ENCODE measurements at regions not wholly inside any gene's neighbourhood (a gene's known extent, or its start where the extent isn't known, plus 50 kb on each side); places are given as distances from the start of the nearest gene placed in this dataset.

DNA sequence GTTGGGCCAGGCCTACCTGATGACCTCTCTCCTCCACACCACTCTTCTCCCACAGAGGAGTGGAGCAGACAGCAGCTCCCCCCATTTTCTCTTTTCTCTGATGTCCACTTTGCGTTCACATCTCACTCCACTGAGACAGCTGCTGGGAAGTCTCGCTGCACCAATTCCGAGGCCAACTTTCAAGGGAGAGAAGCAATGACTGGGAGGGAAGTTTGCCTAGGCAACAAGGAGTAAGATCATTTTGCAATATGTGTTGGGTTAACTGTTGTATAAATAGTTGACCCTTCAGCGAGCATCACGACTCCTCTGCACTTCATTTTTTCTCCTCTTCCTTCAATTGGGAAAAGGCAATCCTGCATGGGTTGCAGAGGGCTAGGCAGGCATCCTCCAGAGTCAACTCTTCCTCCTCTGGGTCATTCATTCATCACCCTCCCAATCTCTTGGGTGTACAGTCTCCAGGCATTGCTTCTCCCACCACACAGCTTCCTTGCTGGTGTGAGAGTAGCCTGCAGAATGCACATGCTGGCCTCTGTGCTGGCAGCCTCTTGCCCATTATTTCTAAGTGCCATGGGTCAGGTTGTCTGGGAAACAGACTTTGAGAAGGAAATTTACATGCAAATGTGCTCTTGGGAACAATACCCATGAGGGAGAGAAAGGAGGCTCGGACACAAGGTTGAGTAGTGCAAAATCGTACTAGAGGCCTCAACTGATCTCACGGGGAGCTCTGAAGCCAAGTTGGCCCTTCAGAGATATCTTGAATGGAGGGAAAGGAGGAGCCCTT is 75.8 kb upstream of the BCAR3 start:
- TF ChIP-seq, protein P1, sequence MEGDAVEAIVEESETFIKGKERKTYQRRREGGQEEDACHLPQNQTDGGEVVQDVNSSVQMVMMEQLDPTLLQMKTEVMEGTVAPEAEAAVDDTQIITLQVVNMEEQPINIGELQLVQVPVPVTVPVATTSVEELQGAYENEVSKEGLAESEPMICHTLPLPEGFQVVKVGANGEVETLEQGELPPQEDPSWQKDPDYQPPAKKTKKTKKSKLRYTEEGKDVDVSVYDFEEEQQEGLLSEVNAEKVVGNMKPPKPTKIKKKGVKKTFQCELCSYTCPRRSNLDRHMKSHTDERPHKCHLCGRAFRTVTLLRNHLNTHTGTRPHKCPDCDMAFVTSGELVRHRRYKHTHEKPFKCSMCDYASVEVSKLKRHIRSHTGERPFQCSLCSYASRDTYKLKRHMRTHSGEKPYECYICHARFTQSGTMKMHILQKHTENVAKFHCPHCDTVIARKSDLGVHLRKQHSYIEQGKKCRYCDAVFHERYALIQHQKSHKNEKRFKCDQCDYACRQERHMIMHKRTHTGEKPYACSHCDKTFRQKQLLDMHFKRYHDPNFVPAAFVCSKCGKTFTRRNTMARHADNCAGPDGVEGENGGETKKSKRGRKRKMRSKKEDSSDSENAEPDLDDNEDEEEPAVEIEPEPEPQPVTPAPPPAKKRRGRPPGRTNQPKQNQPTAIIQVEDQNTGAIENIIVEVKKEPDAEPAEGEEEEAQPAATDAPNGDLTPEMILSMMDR (IDR thresholded peaks at IDR 0.05; ENCODE audit: poor library complexity, severe bottlenecking) = no peak
- TF ChIP-seq POLR2AphosphoS5 (IDR thresholded peaks at IDR 0.05) (no peak), EP300 (conservative IDR thresholded peaks at IDR 0.05; ENCODE audit: poor library complexity, severe bottlenecking) (no peak), EZH2 (IDR thresholded peaks at IDR 0.05; ENCODE audit: borderline replicate concordance, insufficient read depth, low read length, poor library complexity, severe bottlenecking) (no peak), TAF1 (IDR thresholded peaks at IDR 0.05; ENCODE audit: low read depth) (no peak)
- TF ChIP-seq, protein P2, sequence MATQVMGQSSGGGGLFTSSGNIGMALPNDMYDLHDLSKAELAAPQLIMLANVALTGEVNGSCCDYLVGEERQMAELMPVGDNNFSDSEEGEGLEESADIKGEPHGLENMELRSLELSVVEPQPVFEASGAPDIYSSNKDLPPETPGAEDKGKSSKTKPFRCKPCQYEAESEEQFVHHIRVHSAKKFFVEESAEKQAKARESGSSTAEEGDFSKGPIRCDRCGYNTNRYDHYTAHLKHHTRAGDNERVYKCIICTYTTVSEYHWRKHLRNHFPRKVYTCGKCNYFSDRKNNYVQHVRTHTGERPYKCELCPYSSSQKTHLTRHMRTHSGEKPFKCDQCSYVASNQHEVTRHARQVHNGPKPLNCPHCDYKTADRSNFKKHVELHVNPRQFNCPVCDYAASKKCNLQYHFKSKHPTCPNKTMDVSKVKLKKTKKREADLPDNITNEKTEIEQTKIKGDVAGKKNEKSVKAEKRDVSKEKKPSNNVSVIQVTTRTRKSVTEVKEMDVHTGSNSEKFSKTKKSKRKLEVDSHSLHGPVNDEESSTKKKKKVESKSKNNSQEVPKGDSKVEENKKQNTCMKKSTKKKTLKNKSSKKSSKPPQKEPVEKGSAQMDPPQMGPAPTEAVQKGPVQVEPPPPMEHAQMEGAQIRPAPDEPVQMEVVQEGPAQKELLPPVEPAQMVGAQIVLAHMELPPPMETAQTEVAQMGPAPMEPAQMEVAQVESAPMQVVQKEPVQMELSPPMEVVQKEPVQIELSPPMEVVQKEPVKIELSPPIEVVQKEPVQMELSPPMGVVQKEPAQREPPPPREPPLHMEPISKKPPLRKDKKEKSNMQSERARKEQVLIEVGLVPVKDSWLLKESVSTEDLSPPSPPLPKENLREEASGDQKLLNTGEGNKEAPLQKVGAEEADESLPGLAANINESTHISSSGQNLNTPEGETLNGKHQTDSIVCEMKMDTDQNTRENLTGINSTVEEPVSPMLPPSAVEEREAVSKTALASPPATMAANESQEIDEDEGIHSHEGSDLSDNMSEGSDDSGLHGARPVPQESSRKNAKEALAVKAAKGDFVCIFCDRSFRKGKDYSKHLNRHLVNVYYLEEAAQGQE (IDR thresholded peaks at IDR 0.05; ENCODE audit: borderline replicate concordance) = no peak

Data from neural cell (in vitro differentiated cells).